KMS-11 (cell line): ENCODE measurements at regions not wholly inside any gene's neighbourhood (a gene's known extent, or its start where the extent isn't known, plus 50 kb on each side); places are given as distances from the start of the nearest gene placed in this dataset.

Source experiments
- H2AFZ ChIP-seq: fragments of 200-600 bp; sonication (generic); 2 replicates; pipeline ENCODE4 v1.6.1; 2016; ENCODE audit warnings: antibody characterized with exemption, mixed run types, low read depth
- H3K27ac ChIP-seq: fragments of 200-600 bp; sonication (generic); 2 replicates; pipeline ENCODE4 v1.6.1; 2016; ENCODE audit warnings: mild to moderate bottlenecking, mixed run types
- H3K27me3 ChIP-seq: fragments of 200-600 bp; sonication (generic); 2 replicates; pipeline ENCODE4 v1.6.1; 2017; ENCODE audit warnings: mild to moderate bottlenecking, low read depth, mixed run types, moderate library complexity; ENCODE audit not compliant: insufficient read depth
- H3K36me3 ChIP-seq: fragments of 200-600 bp; sonication (generic); 2 replicates; pipeline ENCODE4 v1.6.1; 2017; ENCODE audit warnings: mild to moderate bottlenecking, mixed run types; ENCODE audit not compliant: insufficient read depth
- H3K4me1 ChIP-seq: fragments of 200-600 bp; sonication (generic); 2 replicates; pipeline ENCODE4 v1.6.1; 2016; ENCODE audit warnings: mild to moderate bottlenecking, low read depth, mixed run types; ENCODE audit not compliant: poor library complexity, severe bottlenecking
- H3K4me2 ChIP-seq: fragments of 200-600 bp; sonication (generic); 2 replicates; pipeline ENCODE4 v1.7.0; 2016; ENCODE audit warnings: mild to moderate bottlenecking, mixed run types
- H3K4me3 ChIP-seq: fragments of 200-600 bp; sonication (generic); IDR thresholded peaks from 2 replicates; pipeline ENCODE4 v1.6.1; 2017; ENCODE audit warnings: low read depth, low read length, mixed read lengths; ENCODE audit not compliant: insufficient read depth
- H3K79me2 ChIP-seq: fragments of 200-600 bp; sonication (generic); 2 replicates; pipeline ENCODE4 v1.6.1; 2016; ENCODE audit warnings: low read depth, mixed run types; ENCODE audit not compliant: insufficient read depth
- H3K9ac ChIP-seq: fragments of 200-600 bp; sonication (generic); 2 replicates; pipeline ENCODE4 v1.6.1; 2016; ENCODE audit warnings: mild to moderate bottlenecking, mixed run types
- H4K20me1 ChIP-seq: fragments of 200-600 bp; sonication (generic); 2 replicates; pipeline ENCODE4 v1.6.1; 2016; ENCODE audit warnings: mild to moderate bottlenecking, mixed run types; ENCODE audit not compliant: insufficient read depth
- TF ChIP-seq, protein P1 (sequence below): fragments of 200-600 bp; sonication (generic); conservative IDR thresholded peaks from 2 replicates; pipeline ENCODE4 v1.6.1; 2017; ENCODE audit warnings: low read depth, mild to moderate bottlenecking, antibody characterized with exemption, low read length, moderate library complexity, mixed read lengths

- Histone ChIP-seq H3K27ac (no peak overlapping the region), H3K4me1 (peaks cover 12% of the 10 kb centered on the region), H3K79me2 (no peaks in the 10 kb centered on the region), H3K36me3 (no peaks in the 10 kb centered on the region), H3K4me3 (no peak overlapping the region), H4K20me1 (no peaks in the 10 kb centered on the region), H2AFZ (no peak overlapping the region), H3K4me2 (no peak overlapping the region), H3K27me3 (no peaks in the 10 kb centered on the region), H3K9ac (no peak overlapping the region)
- TF ChIP-seq, protein P1, sequence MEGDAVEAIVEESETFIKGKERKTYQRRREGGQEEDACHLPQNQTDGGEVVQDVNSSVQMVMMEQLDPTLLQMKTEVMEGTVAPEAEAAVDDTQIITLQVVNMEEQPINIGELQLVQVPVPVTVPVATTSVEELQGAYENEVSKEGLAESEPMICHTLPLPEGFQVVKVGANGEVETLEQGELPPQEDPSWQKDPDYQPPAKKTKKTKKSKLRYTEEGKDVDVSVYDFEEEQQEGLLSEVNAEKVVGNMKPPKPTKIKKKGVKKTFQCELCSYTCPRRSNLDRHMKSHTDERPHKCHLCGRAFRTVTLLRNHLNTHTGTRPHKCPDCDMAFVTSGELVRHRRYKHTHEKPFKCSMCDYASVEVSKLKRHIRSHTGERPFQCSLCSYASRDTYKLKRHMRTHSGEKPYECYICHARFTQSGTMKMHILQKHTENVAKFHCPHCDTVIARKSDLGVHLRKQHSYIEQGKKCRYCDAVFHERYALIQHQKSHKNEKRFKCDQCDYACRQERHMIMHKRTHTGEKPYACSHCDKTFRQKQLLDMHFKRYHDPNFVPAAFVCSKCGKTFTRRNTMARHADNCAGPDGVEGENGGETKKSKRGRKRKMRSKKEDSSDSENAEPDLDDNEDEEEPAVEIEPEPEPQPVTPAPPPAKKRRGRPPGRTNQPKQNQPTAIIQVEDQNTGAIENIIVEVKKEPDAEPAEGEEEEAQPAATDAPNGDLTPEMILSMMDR = no peak
Observed at GRCh38 chr2:176477336-176477735, 208.1 kb downstream of the MTX2 start.

GRCh38 chr2:176479961-176480360 lies 210.7 kb downstream of the MTX2 start:
- H3K9ac ChIP-seq = no peak overlapping the region
- H3K27ac ChIP-seq = no peak overlapping the region
- H2AFZ ChIP-seq = no peak overlapping the region
- H3K79me2 ChIP-seq = no peaks in the 10 kb centered on the region
- H4K20me1 ChIP-seq = no peaks in the 10 kb centered on the region
- TF ChIP-seq, protein P1 = no peak
- no peak overlapping the region for H3K4me2 ChIP-seq
- no peaks in the 10 kb centered on the region for H3K27me3 ChIP-seq
- H3K4me3 ChIP-seq = no peak overlapping the region
- H3K36me3 ChIP-seq = no peaks in the 10 kb centered on the region
- H3K4me1 ChIP-seq = peaks cover under 1% of the 10 kb centered on the region

- Histone ChIP-seq H4K20me1 (no peaks in the 10 kb centered on the region), H3K27me3 (no peaks in the 10 kb centered on the region), H3K9ac (no peak overlapping the region), H3K27ac (no peak overlapping the region), H3K4me3 (no peak overlapping the region), H3K4me1 (peaks cover 13% of the 10 kb centered on the region), H3K4me2 (no peak overlapping the region), H2AFZ (no peak overlapping the region), H3K79me2 (no peaks in the 10 kb centered on the region), H3K36me3 (no peaks in the 10 kb centered on the region)
- TF ChIP-seq, protein P1 = no peak
Observed at GRCh38 chr2:176482107-176482506, 212.9 kb downstream of the MTX2 start.

DNA sequence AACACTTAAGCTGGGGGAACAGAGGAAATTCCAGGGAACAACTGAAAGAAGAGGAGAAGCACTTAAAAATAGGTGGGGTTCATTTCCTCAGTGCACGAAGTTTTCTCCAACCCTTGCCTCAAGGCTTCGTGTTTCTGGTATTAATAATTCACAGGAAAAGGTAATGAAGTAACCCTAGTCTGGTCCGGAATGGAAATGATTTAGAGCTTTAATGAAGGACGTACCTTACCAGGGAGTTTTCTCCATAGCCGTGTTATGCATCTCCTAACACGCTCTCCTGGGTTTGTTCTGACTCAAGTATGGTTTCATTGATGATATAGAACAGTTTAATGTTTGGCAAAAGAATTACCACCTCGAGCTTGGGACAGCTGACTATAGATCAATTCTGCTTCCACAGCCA lies 214.2 kb downstream of the MTX2 start:
- no peak overlapping the region for H2AFZ ChIP-seq
- H3K36me3 ChIP-seq = no peaks in the 10 kb centered on the region
- no peak overlapping the region for H3K27ac ChIP-seq
- H3K27me3 ChIP-seq = no peaks in the 10 kb centered on the region
- no peaks in the 10 kb centered on the region for H3K79me2 ChIP-seq
- no peak overlapping the region for H3K4me3 ChIP-seq
- peaks cover 19% of the 10 kb centered on the region for H3K4me1 ChIP-seq
- no peaks in the 10 kb centered on the region for H4K20me1 ChIP-seq
- H3K4me2 ChIP-seq = no peak overlapping the region
- TF ChIP-seq, protein P1 = no peak
- H3K9ac ChIP-seq = no peak overlapping the region
